NCI-H2107 treated with DMSO at 0.1 percent for 48 hours (cell line): ENCODE measurements at regions not wholly inside any gene's neighbourhood (a gene's known extent, or its start where the extent isn't known, plus 50 kb on each side); places are given as distances from the start of the nearest gene placed in this dataset.
"Not testable (repeated sequence)": the region's sequence is repeated elsewhere in the genome, so short reads cannot be mapped to it uniquely, and the experiment has no call there.

ENCODE experiments used
- DNase-seq: peaks from one replicate; lab custom pipeline; 2025; ENCODE audit not compliant: unreplicated experiment; lab: John Stamatoyannopoulos, UW

- DNase-seq, result no peak
Observed at GRCh38 chr2:167602122-167602521, 645.3 kb downstream of the STK39 start.

GRCh38 chr2:167599219-167599618 lies 648.2 kb downstream of the STK39 start:
- no peak for DNase-seq

GRCh38 chr2:167595839-167596471 lies 651.4 kb downstream of the STK39 start:
- no peak for DNase-seq

GRCh38 chr2:167595021-167595420 lies 652.4 kb downstream of the STK39 start:
- DNase-seq, result no peak

GRCh38 chr2:167592441-167592840 lies 655.0 kb downstream of the STK39 start:
- no peak for DNase-seq

GRCh38 chr2:167582619-167583018 lies 664.8 kb downstream of the STK39 start:
- no peak for DNase-seq

GRCh38 chr2:167581961-167582574 lies 665.3 kb downstream of the STK39 start:
- DNase-seq, result no peak

- DNase-seq, result no peak
Observed at GRCh38 chr2:167579826-167580225, 667.6 kb downstream of the STK39 start.

GRCh38 chr2:167575276-167575675 lies 672.1 kb downstream of the STK39 start:
- no peak for DNase-seq

GRCh38 chr2:167572883-167573619 lies 674.3 kb downstream of the STK39 start:
- DNase-seq, result no peak

DNA sequence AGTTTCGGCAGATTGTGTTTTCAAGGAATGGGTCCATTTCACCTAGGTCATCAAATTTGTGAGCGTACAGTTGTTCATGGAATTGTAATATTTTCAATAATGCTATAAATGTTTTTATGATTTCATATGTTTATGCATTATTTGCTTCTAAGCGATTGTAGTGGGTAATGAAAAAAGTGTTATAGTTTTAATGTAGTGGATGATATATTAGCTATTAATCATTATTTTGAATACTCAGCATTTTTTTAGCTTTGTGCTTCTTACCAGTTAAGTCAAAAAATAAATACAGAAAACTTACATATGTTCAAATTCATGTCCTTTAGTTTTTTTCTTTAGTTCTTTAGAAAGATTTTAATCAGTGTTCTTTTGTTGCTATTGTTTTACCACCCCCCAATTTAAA lies 677.0 kb downstream of the STK39 start:
- DNase-seq, result no peak

DNA sequence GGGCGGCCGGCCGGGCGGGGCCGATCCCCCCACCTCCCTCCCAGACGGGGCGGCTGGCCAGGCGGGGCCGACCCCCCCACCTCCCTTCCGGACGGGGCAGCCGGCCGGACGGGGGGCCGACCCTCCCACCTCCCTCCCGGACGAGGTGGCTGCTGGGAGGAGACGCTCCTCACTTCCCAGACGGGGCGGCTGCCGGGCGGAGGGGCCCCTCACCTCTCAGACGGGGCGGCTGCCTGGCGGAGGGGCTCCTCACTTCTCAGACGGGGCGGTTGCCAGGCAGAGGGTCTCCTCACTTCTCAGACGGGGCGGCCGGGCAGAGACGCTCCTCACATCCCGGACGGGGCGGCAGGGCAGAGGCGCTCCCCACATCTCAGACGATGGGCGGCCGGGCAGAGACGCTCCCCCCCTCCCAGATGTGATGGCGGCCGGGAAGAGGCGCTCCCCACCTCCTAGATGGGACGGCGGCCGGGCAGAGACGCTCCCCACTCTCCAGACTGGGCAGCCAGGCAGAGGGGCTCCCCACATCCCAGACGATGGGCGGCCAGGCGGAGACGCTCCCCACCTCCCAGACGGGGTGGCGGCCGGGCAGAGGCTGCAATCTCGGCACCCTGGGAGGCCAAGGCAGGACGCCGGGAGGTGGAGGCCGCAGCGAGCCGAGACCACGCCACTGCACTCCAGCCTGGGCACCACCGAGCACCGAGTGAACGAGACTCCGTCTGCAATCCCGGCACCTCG lies 675.8 kb downstream of the XIRP2 start:
- DNase-seq, result not testable (repeated sequence)

DNA sequence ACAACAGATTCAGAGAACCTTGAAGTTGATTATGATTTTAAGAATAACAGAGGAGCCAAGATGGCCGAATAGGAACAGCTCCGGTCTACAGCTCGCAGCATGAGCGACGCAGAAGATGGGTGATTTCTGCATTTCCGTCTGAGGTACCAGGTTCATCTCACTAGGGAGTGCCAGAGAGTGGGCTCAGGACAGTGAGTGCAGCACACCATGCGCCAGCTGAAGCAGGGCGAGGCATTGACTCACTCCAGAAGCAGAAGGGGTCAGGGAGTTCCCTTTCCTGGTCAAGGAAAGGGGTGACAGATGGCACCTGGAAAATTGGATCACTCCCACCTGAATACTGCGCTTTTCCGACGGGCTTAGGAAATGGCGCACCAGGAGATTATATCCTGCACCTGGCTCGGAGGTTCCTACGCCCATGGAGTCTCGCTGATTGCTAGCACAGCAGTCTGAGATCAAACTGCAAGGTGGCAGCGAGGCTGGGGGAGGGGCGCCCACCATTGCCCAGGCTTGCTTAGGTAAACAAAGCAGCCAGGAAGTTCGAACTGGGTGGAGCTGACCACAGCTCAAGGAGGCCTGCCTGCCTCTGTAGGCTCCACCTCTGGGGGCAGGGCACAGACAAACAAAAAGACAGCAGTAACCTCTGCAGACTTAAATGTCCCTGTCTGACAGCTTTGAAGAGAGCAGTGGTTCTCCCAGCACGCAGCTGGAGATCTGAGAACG lies 670.2 kb downstream of the XIRP2 start:
- DNase-seq, result not testable (repeated sequence)

DNA sequence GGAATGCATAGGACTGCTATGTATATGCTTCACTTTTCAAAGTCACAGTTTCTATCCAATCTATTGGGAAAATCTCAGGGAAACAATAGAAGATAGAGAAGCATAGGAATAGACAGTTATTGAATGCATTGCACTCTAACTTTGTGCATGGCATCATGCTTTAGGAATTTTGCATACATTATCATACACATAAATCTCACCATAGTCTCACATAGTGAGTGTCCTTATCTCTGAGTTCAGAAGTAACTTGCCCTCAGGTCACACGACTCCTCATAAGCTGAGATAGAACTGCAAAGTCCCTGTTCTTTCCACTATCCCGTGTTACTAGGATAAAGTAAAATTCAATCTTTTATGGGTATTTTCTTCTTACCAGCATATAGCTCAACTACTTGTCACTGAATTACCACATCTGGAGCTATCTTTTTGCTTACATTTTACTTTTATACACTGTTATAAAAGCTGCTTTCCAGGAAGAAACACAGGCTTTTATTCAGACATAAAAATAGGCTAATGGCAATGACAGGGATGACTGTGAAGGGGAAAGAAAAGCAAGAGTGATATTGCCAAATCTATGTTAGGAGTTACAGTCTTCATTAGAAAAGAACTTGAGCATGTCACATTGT lies 666.9 kb downstream of the XIRP2 start:
- DNase-seq, result no peak

GRCh38 chr2:167553635-167554034 lies 665.4 kb downstream of the XIRP2 start:
- DNase-seq, result no peak

GRCh38 chr2:167551416-167551815 lies 663.1 kb downstream of the XIRP2 start:
- no peak for DNase-seq

DNA sequence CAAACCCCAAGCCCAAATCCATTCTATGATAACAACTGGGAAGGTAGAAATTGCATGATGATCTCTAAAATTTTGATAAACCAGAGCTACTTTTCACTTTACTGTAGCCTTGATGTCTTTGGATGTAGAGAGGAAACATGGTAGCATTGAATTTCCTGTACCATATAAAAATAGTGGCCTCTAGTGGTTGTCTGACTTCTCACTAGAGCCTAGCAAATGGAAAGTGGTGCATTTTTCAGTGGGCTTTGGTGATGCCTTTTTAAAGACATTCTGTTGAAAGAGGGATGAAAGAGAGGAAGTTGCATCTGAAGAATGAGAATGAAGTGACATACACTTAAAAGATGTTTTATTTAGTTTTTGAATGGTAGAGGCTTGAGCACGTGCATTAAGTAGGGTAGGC lies 662.2 kb downstream of the XIRP2 start:
- no peak for DNase-seq

- no peak for DNase-seq
Observed at GRCh38 chr2:167548396-167548795, 660.1 kb downstream of the XIRP2 start.

- no peak for DNase-seq
Observed at GRCh38 chr2:167544602-167545001, 656.3 kb downstream of the XIRP2 start.

- DNase-seq, result no peak
Observed at GRCh38 chr2:167543721-167544120, 655.4 kb downstream of the XIRP2 start.

DNA sequence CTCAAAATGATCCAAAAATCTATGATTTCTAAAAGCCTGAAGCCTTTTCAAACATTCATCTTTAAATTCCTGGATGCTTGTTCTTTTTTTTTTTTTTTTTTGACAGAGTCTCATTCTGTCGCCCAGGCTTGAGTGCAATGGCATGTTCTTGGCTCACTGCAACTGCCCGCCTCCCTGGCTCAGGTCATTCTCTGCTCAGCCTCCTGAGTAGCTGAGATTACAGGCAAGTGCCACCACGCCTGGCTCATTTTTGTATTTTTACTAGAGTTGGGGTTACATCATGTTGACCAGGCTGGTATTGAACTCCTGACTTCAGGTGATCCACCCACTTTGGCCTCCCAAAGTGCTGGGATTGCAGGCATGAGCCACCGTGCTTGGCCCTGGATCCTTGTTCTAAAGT lies 649.5 kb downstream of the XIRP2 start:
- DNase-seq, result no peak
